CD4-positive, alpha-beta T cell treated with Interleukin-17A for 4 hours (primary cell): ENCODE measurements at regions not wholly inside any gene's neighbourhood (a gene's known extent, or its start where the extent isn't known, plus 50 kb on each side); places are given as distances from the start of the nearest gene placed in this dataset.

Experiments used
- DNase-seq: peaks from one replicate; pipeline ENCODE4 v3.0.0-alpha.2; 2020; ENCODE audit warnings: mixed read lengths

DNA sequence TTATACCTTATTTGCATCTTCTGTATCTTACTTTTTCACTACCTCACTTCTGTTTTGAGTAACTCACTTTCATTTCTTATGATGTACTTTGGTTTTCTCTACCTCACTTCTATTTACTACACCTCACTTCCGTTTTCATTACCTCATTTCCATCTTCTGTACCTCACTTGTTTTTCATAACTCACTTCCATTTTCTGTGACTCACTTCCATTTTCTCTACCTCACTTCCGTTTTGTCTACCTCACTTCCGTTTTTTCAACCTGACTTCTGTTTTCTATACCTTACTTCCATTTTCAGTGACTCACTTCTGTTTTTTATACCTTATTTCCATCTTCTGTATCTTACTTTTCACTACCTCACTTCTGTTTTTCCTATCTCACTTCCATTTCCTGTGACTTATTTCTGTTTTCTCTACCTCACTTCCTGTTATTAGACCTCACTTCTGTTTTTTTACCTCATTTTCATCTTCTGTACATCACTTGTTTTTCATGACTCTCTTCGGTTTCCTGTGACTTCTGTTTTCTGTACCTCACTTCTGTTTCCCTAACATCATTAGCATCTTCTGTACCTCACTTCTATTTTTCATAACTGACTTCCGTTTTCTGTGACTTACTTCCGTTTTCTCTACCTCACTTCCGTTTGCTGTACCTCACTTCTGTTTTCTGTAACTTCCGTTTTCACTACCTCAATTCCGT, 493.1 kb upstream of the AKR1E2 start:
- DNase-seq, result no peak

DNA sequence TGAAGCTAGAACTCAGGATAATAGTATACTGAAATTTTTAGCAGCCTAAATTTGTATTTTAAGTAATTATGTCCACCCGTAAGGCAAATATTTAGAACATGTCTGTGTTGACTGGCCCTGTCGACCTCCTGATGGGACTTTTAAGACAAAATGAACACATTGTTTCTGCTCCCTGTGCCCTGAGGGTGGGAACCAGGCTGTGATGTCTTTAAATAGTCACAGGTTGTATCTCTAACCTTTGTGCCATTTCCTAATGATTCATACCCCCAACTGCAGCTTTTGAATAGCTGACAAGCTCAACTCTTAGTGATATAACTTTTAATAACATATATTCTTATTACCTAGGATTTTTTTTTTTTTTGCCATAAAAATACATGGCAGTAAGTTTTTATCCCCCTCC, 494.9 kb upstream of the AKR1E2 start:
- DNase-seq, result no peak

- DNase-seq, result no peak
Observed at GRCh38 chr10:4330636-4331035, 495.4 kb upstream of the AKR1E2 start.

DNA sequence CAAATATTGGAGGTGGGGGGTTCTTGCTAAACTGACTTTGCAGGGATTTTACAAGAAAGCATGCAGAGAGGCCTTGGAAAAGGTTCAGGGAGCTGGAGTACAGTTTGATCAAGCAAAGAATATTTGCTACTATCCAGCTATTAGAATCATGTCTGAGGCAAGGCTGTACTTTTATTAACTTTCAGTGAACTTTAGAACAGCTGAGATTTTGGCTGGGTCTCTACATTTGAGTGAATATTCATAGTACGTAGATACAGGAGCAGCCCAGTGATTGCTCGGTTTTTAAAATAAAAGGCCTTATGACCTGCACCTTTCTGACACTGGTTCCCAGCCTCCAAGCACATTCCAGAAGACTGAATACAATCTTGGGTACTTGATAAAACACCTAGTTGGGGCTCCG, 496.8 kb upstream of the AKR1E2 start:
- DNase-seq, result no peak

DNA sequence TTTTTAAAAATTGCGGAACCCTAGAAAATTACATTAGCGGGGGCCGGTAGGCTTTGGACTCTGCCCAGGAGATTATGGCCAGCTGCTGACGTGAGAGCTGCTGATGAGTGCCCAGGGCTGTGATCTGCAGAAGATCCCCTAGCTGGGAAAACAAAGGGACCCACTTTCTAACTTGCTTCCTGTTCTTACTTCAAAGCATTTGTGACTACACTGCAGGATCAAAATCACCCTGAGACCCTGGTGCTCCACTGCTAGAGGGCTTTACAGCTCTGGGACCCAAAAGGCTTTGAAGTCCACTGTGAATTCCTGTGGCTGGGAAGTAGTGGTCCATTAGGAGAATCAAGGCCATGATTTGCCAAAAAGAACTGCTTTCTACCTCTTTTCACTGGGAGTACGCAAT, 499.4 kb upstream of the AKR1E2 start:
- no peak for DNase-seq

GRCh38 chr10:4319870-4320367, 506.1 kb upstream of the AKR1E2 start:
- no peak for DNase-seq

GRCh38 chr10:4316161-4316810, 509.7 kb upstream of the AKR1E2 start:
- no peak for DNase-seq

DNA sequence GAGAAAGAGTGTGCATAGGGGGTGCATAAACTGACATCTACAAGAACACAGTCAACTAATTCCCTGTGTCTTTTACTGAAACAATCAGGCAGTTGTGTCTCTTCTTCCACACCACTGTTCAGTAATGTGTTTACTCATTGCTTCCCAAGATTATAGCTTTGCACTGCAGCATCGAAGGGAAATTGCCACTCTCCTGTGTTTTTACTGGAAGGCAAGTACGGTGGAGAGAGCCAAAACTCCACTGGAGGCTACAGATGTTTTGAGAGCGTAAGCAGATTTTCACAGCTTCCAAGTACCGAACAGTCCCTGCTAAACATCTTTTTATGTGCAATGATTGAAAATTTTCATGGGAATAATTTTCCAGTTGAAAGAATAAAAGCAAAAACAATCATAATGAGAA, 510.5 kb upstream of the AKR1E2 start:
- no peak for DNase-seq

- no peak for DNase-seq
Observed at GRCh38 chr10:4313051-4313450, 513.0 kb upstream of the AKR1E2 start.

DNA sequence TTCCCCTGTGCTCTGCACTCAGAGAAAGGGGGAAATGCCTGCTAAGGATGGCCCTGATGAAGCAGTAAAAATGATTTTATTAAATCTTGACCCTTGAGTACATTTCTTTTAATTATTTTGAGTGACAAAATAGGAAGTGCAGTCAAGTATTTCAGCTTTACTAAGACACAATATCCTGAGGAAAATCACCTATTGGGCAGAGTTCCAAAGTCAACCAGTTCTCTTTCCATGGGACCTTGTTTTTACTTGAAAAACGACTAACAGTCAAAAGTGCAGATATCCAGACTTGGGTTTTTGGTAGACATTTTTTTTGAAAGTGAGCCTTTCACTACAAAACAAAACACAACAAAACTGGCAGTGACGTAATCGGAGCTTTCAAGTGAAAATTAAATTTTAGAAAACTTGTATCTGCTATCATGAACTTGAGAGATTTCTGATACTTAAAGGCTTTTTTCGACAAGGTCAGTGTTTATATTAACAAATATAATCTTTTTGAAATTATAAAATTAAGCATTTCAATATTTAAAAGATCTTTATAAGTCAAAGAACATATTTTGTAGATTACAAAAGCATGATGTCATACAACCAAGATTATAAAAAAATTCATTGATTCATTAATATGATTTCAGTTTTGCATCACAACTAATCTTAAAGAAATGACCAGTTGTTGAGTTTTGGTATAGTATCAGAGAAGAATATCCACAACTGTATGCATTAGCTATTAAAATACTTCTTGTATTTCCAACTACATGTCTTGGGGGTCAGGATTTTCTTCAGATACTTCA, 513.8 kb upstream of the AKR1E2 start:
- no peak for DNase-seq

- DNase-seq, result no peak
Observed at GRCh38 chr10:4310172-4310571, 515.8 kb upstream of the AKR1E2 start.

DNA sequence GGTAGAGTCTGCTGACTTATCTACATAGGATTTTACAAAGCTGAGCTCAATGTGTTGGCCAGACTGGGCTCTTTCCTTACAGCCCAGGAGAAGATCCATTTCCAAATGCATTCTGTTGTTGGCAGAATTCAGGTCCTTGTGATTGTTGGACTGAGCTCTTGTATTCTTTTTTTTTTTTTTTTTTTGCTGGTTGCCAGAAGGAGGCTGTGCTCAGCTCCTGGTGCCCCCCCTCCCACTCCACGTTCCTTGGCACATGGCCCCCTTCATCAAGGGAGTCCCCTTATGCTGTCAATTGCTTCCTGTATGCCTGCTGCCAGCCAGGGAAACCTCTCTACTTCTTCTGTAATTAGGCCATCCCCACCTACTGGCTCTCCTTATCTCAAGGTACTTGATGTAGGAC, 518.1 kb upstream of the AKR1E2 start:
- no peak for DNase-seq

DNA sequence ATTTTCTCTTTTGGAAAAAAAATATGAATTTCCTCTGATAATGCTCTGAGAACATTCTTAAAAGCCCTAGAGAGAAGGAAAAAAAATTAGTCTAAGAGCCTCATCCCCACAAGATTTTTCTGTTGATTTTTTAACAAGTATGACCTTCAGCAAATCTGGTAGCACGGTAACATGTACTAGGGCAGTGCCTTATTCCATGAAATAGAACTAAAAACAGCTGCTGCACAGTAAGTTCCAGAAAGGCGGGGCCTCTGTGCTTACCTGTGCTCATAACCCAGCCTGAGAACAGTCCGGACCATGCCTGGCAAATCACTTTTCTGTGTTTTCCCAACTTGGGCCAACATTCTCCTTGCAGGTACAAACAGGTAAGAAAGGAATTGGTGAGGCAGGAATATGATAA, 519.1 kb upstream of the AKR1E2 start:
- no peak for DNase-seq

DNA sequence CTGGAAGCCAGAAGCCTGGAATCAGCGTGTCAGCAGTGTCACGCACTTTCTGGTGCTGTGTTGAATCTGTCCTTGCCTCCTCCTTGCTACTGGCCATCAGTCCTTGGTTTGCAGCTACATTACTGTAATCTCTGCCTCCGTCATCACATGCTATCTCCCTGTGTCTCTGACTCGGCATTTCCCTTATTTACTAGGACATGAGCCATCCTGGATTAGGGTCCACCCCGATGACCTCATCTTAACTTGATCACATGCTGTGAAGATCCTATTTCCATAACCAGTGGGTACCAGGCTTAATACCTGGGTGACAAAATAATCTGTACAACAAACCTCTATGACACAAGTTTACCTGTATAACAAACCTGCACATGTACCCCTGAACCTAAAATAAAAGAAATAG, 518.0 kb upstream of the KLF6 start:
- no peak for DNase-seq

GRCh38 chr10:4301291-4302045, 516.5 kb upstream of the KLF6 start:
- no peak for DNase-seq

DNA sequence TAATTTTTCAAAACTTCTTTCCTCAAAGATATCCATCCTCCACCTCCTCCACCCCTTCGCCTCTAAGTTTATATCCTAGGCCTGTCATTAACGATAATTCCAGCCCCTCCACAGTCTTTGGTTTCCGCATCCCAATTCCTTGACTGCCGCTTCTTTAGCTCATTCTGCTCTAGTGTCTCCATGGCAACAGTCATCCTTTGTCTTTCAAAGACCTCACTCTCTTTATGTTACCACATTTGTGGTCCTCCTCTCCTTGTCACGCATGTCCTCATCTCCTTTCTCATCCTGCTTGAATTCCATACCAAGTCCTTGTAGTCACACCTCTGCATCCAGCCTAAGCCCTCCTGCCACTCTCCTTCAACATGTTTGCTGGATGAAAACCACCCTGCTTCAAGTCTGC, 511.2 kb upstream of the KLF6 start:
- DNase-seq, result no peak

GRCh38 chr10:4294996-4295792, 510.2 kb upstream of the KLF6 start:
- no peak for DNase-seq

- DNase-seq, result no peak
Observed at GRCh38 chr10:4294271-4294670, 509.3 kb upstream of the KLF6 start.

DNA sequence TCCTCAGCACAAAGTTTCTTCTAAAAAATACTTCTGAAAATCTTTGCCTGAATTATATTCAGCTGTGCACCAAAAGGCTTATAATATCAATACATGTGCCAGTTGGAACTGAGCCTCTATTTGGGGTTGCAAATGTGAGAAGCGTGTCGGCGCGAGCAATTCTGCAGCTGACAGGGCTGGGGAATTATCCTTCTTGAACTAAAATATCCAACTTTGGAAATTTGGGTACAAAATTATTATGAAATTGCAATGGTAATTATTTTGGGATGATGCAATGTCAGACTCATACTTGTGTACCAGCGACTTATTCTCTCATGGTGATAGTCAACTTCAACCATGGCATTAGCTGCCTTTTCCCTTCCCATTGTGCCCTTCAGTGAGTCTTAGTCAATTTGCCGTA, 507.0 kb upstream of the KLF6 start:
- no peak for DNase-seq

DNA sequence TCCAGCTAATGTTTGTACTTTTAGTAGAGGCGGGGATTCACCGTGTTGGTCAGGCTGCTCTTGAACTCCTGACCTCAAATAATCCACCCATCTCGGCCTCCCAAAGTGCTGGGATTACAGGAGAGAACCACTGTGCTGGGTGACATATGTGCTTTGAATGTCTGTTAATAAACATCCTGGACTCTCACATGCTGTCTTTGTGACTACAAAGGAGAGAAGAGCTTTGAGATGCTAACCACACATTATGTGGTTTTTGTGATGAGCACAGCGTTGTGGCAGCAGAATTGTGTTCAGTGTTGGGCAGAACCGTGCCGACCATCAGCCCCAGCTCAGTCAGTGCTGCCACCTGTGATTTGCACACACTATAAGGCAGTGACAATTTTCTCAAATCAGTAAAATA, 500.1 kb upstream of the KLF6 start:
- peak; percentile 11 for DNase-seq

- no peak for DNase-seq
Observed at GRCh38 chr10:4283846-4284610, 499.0 kb upstream of the KLF6 start.

DNA sequence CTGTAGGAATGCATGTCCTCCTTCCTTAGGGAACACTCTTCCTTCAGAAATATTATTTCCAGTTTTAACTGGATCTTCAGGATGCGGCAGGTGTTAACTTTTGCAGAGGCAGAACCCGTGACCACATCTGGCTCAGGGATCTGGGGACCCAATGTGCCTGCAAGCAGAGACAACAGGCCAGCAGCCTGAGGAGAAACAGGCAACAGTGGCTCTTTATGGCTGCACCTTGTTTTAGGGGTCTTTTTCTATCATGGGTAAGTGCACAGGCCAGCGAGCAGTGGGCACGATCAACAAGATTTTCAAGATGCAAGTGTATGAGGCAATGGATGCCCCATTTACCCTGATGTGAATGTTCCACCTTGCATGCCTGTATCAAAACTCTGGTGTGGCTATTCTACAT, 497.5 kb upstream of the KLF6 start:
- DNase-seq, result no peak
